IMR-90 (cell line): ENCODE measurements at regions not wholly inside any gene's neighbourhood (a gene's known extent, or its start where the extent isn't known, plus 50 kb on each side); places are given as distances from the start of the nearest gene placed in this dataset.

Experiments
- ATAC-seq: fragments of 200-7000 bp; cut with Tn5 transposase; 2 replicates; pipeline ENCODE4 v1.9.1; 2020; ENCODE audit warnings: low read depth, mild to moderate bottlenecking, moderate library complexity
- BruUV-seq: library from RNA; stranded (reverse); fragments of 400-500 nt; replicated peaks from 2 replicates; lab custom pipeline; 2021; lab: Mats Ljungman, UMichigan
- CTCF ChIA-PET: fragments of 300-600 bp; formaldehyde crosslinking; extraction: SDS; loops from one replicate; lab custom pipeline; 2021; ENCODE audit warnings: antibody characterized with exemption; lab: Yijun Ruan, JAX
- POLR2A ChIA-PET: fragments of 300-600 bp; sonication (Branson Sonifier 250); formaldehyde crosslinking; loops from one replicate; lab custom pipeline; 2022; ENCODE audit warnings: antibody characterized with exemption; ENCODE audit not compliant: unreplicated experiment; lab: Charles Lee
- DNase-seq: peaks from one replicate; pipeline ENCODE4 v3.0.0; 2013
- H2AFZ ChIP-seq: replicated peaks from 2 replicates; pipeline ENCODE3; 2013; ENCODE audit warnings: low read length, mild to moderate bottlenecking; ENCODE audit not compliant: poor library complexity
- H2AK5ac ChIP-seq: 2 replicates; pipeline ENCODE4 v1.6.1; 2013; ENCODE audit warnings: low read depth, low read length, inconsistent platforms
- H2AK9ac ChIP-seq: replicated peaks from 2 replicates; pipeline ENCODE3; 2013; ENCODE audit warnings: mild to moderate bottlenecking, low read depth, low read length, moderate library complexity; ENCODE audit not compliant: poor library complexity
- H2BK120ac ChIP-seq: 2 replicates; pipeline ENCODE4 v1.6.1; 2013; ENCODE audit warnings: low read depth, low read length, inconsistent platforms
- H2BK15ac ChIP-seq: 3 replicates; pipeline ENCODE4 v1.6.1; 2013; ENCODE audit warnings: low read depth, low read length, inconsistent platforms
- H2BK20ac ChIP-seq: 2 replicates; pipeline ENCODE4 v1.6.1; 2013; ENCODE audit warnings: low read depth, mild to moderate bottlenecking, inconsistent platforms, low read length, moderate library complexity
- H2BK5ac ChIP-seq: 2 replicates; pipeline ENCODE4 v1.6.1; 2013; ENCODE audit warnings: mild to moderate bottlenecking, low read depth, low read length, inconsistent platforms; ENCODE audit not compliant: poor library complexity, severe bottlenecking
- H3K14ac ChIP-seq: replicated peaks from 2 replicates; pipeline ENCODE4 v1.6.1; 2013; ENCODE audit warnings: low read depth, low read length, inconsistent platforms
- H3K18ac ChIP-seq: 2 replicates; pipeline ENCODE4 v1.6.1; 2013; ENCODE audit warnings: low read depth, low read length, control low read depth
- H3K23ac ChIP-seq: 2 replicates; pipeline ENCODE4 v1.6.1; 2013; ENCODE audit warnings: low read depth, low read length, inconsistent platforms
- H3K27ac ChIP-seq: 2 replicates; pipeline ENCODE4 v1.5.1; 2013; ENCODE audit warnings: mild to moderate bottlenecking, control low read depth, low read length; ENCODE audit not compliant: insufficient read depth
- H3K27me3 ChIP-seq: 2 replicates; pipeline ENCODE4 v1.6.1; 2013; ENCODE audit warnings: low read length; ENCODE audit not compliant: control insufficient read depth, insufficient read depth
- H3K36me3 ChIP-seq: 2 replicates; pipeline ENCODE4 v1.6.1; 2013; ENCODE audit warnings: low read length, mixed read lengths; ENCODE audit not compliant: control insufficient read depth, insufficient read depth
- H3K4ac ChIP-seq: 2 replicates; pipeline ENCODE4 v1.6.1; 2013; ENCODE audit warnings: low read depth, low read length, inconsistent platforms
- H3K4me1 ChIP-seq: 2 replicates; pipeline ENCODE4 v1.6.1; 2013; ENCODE audit warnings: low read length, mixed read lengths; ENCODE audit not compliant: control insufficient read depth, insufficient read depth
- H3K4me2 ChIP-seq: 2 replicates; pipeline ENCODE4 v1.6.1; 2013; ENCODE audit warnings: low read depth, mild to moderate bottlenecking, control low read depth, low read length, moderate library complexity
- H3K4me3 ChIP-seq: 2 replicates; pipeline ENCODE4 v1.5.1; 2013; ENCODE audit warnings: low read depth, mild to moderate bottlenecking, control low read depth, low read length, moderate library complexity; ENCODE audit not compliant: insufficient read depth
- H3K56ac ChIP-seq: 2 replicates; pipeline ENCODE4 v1.6.1; 2013; ENCODE audit warnings: low read length, inconsistent platforms; ENCODE audit not compliant: insufficient read depth; ENCODE audit errors: extremely low read depth
- H3K79me1 ChIP-seq, 2 experiments: 2 replicates each; pipeline ENCODE4 v1.6.1; 2013; ENCODE audit warnings: low read length in 2 of 2, inconsistent platforms in 1 of 2, low read depth in 1 of 2
- H3K9ac ChIP-seq: 2 replicates; pipeline ENCODE4 v1.6.1; 2013; ENCODE audit warnings: low read depth, low read length, control low read depth
- H3K9me1 ChIP-seq: 2 replicates; pipeline ENCODE4 v1.6.1; 2013; ENCODE audit warnings: low read length, inconsistent platforms; ENCODE audit not compliant: insufficient read depth
- H3K9me3 ChIP-seq: 2 replicates; pipeline ENCODE4 v1.6.1; 2013; ENCODE audit warnings: low read length; ENCODE audit not compliant: control insufficient read depth, insufficient read depth
- H4K20me1 ChIP-seq: 2 replicates; pipeline ENCODE4 v1.6.1; 2013; ENCODE audit warnings: low read length, inconsistent platforms; ENCODE audit not compliant: insufficient read depth
- H4K5ac ChIP-seq: 2 replicates; pipeline ENCODE4 v1.6.1; 2013; ENCODE audit warnings: mild to moderate bottlenecking, low read depth, low read length, control low read depth
- H4K8ac ChIP-seq, 2 experiments: 2 replicates each; pipeline ENCODE4 v1.6.1; 2013; ENCODE audit warnings: low read depth in 2 of 2, low read length in 2 of 2, control low read depth in 1 of 2, inconsistent platforms in 1 of 2
- H4K91ac ChIP-seq: 2 replicates; pipeline ENCODE4 v1.6.1; 2013; ENCODE audit warnings: low read depth, low read length, inconsistent platforms; ENCODE audit not compliant: insufficient read depth
- BHLHE40 ChIP-seq: fragments of 150-350 bp; IDR thresholded peaks from 2 replicates; pipeline ENCODE4 v1.6.1; 2016; ENCODE audit warnings: mild to moderate bottlenecking, low read depth, low read length
- CEBPB ChIP-seq: IDR thresholded peaks from 2 replicates; pipeline ENCODE4 v1.6.1; 2012; ENCODE audit warnings: low read depth, low read length, improper control_type of control experiment
- CHD1 ChIP-seq: IDR thresholded peaks from 2 replicates; pipeline ENCODE4 v1.6.1; 2012; ENCODE audit warnings: low read depth, low read length, improper control_type of control experiment
- ELK1 ChIP-seq: fragments of 150-350 bp; IDR thresholded peaks from 2 replicates; pipeline ENCODE4 v1.6.1; 2016; ENCODE audit warnings: low read depth, mild to moderate bottlenecking, low read length, moderate library complexity, borderline replicate concordance
- FOS ChIP-seq: fragments of 150-350 bp; IDR thresholded peaks from 2 replicates; pipeline ENCODE4 v1.6.1; 2016; ENCODE audit warnings: low read depth, low read length
- MAFK ChIP-seq: IDR thresholded peaks from 2 replicates; pipeline ENCODE4 v1.6.1; 2012; ENCODE audit warnings: low read depth, low read length, improper control_type of control experiment
- MAZ ChIP-seq: IDR thresholded peaks from 2 replicates; pipeline ENCODE4 v1.6.1; 2012; ENCODE audit warnings: low read depth, mild to moderate bottlenecking, low read length, improper control_type of control experiment, moderate library complexity, borderline replicate concordance
- MXI1 ChIP-seq: IDR thresholded peaks from 2 replicates; pipeline ENCODE4 v1.6.1; 2012; ENCODE audit warnings: low read depth, mild to moderate bottlenecking, low read length, moderate library complexity, borderline replicate concordance
- NFE2L2 ChIP-seq: fragments of 150-350 bp; IDR thresholded peaks from 2 replicates; pipeline ENCODE4 v1.6.1; 2016; ENCODE audit warnings: low read depth, mild to moderate bottlenecking, low read length
- POLR2A ChIP-seq: IDR thresholded peaks from 2 replicates; pipeline ENCODE4 v1.6.1; 2012; ENCODE audit warnings: mild to moderate bottlenecking, low read depth, low read length
- RAD21 ChIP-seq: IDR thresholded peaks from 2 replicates; pipeline ENCODE4 v1.6.1; 2012; ENCODE audit warnings: low read length, improper control_type of control experiment
- RCOR1 ChIP-seq: IDR thresholded peaks from 2 replicates; pipeline ENCODE4 v1.6.1; 2012; ENCODE audit warnings: mild to moderate bottlenecking, low read length, improper control_type of control experiment; ENCODE audit not compliant: insufficient replicate concordance
- RFX5 ChIP-seq: IDR thresholded peaks from 2 replicates; pipeline ENCODE4 v1.8.0; 2012; ENCODE audit warnings: low read depth, mild to moderate bottlenecking, low read length, moderate library complexity
- SMC3 ChIP-seq: fragments of 150-350 bp; IDR thresholded peaks from 2 replicates; pipeline ENCODE4 v1.6.1; 2016; ENCODE audit warnings: low read depth, mild to moderate bottlenecking, antibody characterized with exemption, low read length, moderate library complexity
- USF2 ChIP-seq: fragments of 150-350 bp; IDR thresholded peaks from 2 replicates; pipeline ENCODE4 v1.6.1; 2017; ENCODE audit warnings: mild to moderate bottlenecking, antibody characterized with exemption, low read length, low read depth
- dilution Hi-C: fragments of 300-500 bp; cut with HindIII; formaldehyde crosslinking; loops from one replicate; pipeline ENCODE4 v1.14.3; 2018; ENCODE audit warnings: low sequenced_read_pairs; ENCODE audit not compliant: unreplicated experiment
- in situ Hi-C: fragments of 300-500 bp; cut with MboI; formaldehyde crosslinking; loops from 3 replicates; pipeline ENCODE4 v1.14.3; 2019; ENCODE audit warnings: low sequenced_read_pairs, inconsistent platforms, mixed read lengths
- intact Hi-C: fragments of 100-400 bp; cut with micrococcal nuclease; formaldehyde crosslinking; loops from 2 replicates; pipeline ENCODE4 v1.10.0; 2022
- TF ChIP-seq, protein P1 (sequence below): conservative IDR thresholded peaks from 2 replicates; pipeline ENCODE4 v1.5.1; 2012; ENCODE audit warnings: mild to moderate bottlenecking, low read depth, low read length, improper control_type of control experiment

- H4K8ac ChIP-seq: no peak overlapping the region
- H3K4me2 ChIP-seq: no peak overlapping the region
- ATAC-seq (no peak), DNase-seq (no peak)
- H2AK5ac ChIP-seq: no peak overlapping the region
- no peaks in the 10 kb centered on the region for H3K27me3 ChIP-seq
- H4K91ac ChIP-seq: no peak overlapping the region
- H3K4me3 ChIP-seq: no peak overlapping the region
- BruUV-seq: no TSS peak
- H3K56ac ChIP-seq: no peak overlapping the region
- no peak overlapping the region for H3K4ac ChIP-seq
- peaks cover 11% of the 10 kb centered on the region for H3K9me3 ChIP-seq
- H3K18ac ChIP-seq: no peak overlapping the region
- no peaks in the 10 kb centered on the region for H4K20me1 ChIP-seq
- H3K4me1 ChIP-seq: no peaks in the 10 kb centered on the region
- H2BK5ac ChIP-seq: no peak overlapping the region
- intact Hi-C loops (no loop called here), dilution Hi-C loops (no loop called here), in situ Hi-C loops (no loop called here)
- no peak overlapping the region for H4K5ac ChIP-seq
- POLR2A ChIA-PET: no interaction called here
- TF ChIP-seq FOS (no peak), MAFK (no peak), USF2 (no peak), POLR2A (no peak), ELK1 (no peak), RFX5 (no peak), SMC3 (no peak), MXI1 (no peak), CHD1 (no peak), MAZ (no peak), BHLHE40 (no peak), RAD21 (no peak), NFE2L2 (no peak), RCOR1 (no peak), CEBPB (no peak)
- TF ChIP-seq, protein P1, sequence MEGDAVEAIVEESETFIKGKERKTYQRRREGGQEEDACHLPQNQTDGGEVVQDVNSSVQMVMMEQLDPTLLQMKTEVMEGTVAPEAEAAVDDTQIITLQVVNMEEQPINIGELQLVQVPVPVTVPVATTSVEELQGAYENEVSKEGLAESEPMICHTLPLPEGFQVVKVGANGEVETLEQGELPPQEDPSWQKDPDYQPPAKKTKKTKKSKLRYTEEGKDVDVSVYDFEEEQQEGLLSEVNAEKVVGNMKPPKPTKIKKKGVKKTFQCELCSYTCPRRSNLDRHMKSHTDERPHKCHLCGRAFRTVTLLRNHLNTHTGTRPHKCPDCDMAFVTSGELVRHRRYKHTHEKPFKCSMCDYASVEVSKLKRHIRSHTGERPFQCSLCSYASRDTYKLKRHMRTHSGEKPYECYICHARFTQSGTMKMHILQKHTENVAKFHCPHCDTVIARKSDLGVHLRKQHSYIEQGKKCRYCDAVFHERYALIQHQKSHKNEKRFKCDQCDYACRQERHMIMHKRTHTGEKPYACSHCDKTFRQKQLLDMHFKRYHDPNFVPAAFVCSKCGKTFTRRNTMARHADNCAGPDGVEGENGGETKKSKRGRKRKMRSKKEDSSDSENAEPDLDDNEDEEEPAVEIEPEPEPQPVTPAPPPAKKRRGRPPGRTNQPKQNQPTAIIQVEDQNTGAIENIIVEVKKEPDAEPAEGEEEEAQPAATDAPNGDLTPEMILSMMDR: no peak
- no peak overlapping the region for H2AK9ac ChIP-seq
- no peaks in the 10 kb centered on the region for H3K79me1 ChIP-seq
- H3K9ac ChIP-seq: no peak overlapping the region
- H3K36me3 ChIP-seq: no peaks in the 10 kb centered on the region
- H2AFZ ChIP-seq: no peak overlapping the region
- no peak overlapping the region for H3K23ac ChIP-seq
- H2BK120ac ChIP-seq: no peak overlapping the region
- no peak overlapping the region for H2BK15ac ChIP-seq
- no peak overlapping the region for H3K14ac ChIP-seq
- H2BK20ac ChIP-seq: no peak overlapping the region
- no peak overlapping the region for H3K27ac ChIP-seq
- CTCF ChIA-PET: no interaction called here
- H3K9me1 ChIP-seq: no peaks in the 10 kb centered on the region
Measured at GRCh38 chr2:4528246-4528645, 824.9 kb downstream of the DCDC2C start.
